Activated B cell treated with CpG ODN at 0.5 μM for 24 hours (primary cell): ENCODE measurements at regions not wholly inside any gene's neighbourhood (a gene's known extent, or its start where the extent isn't known, plus 50 kb on each side); places are given as distances from the start of the nearest gene placed in this dataset.

ENCODE experiments used
- ATAC-seq: fragments of 200-7000 bp; cut with Tn5 transposase; one replicate; pipeline ENCODE4 v1.10.0; 2021; ENCODE audit warnings: low read depth, mild to moderate bottlenecking, moderate library complexity
- CTCF ChIA-PET: fragments of 350-600 bp; sonication (Branson Sonifier 250); formaldehyde crosslinking; loops from one replicate; lab custom pipeline; 2021; ENCODE audit warnings: antibody characterized with exemption; lab: Charles Lee
- POLR2A ChIA-PET: fragments of 350-600 bp; sonication (Branson Sonifier 250); formaldehyde crosslinking; loops from one replicate; lab custom pipeline; 2021; ENCODE audit warnings: antibody characterized with exemption; lab: Charles Lee
- DNase-seq: peaks from one replicate; pipeline ENCODE4 v3.0.0; 2022
- H3K27ac Mint-ChIP-seq: one replicate; pipeline ENCODE4 v1.8.0; 2020; ENCODE audit warnings: mixed read lengths
- H3K27me3 Mint-ChIP-seq: one replicate; pipeline ENCODE4 v1.8.0; 2021; ENCODE audit warnings: mixed read lengths
- H3K36me3 Mint-ChIP-seq: one replicate; pipeline ENCODE4 v1.8.0; 2021; ENCODE audit warnings: low read depth, mixed read lengths
- H3K4me1 Mint-ChIP-seq: one replicate; pipeline ENCODE4 v1.8.0; 2021; ENCODE audit warnings: mixed read lengths
- H3K4me3 Mint-ChIP-seq: one replicate; pipeline ENCODE4 v1.8.0; 2020; ENCODE audit warnings: mild to moderate bottlenecking, mixed read lengths
- H3K9me3 Mint-ChIP-seq: one replicate; pipeline ENCODE4 v1.8.0; 2020; ENCODE audit warnings: mixed read lengths
- CTCF ChIP-seq: fragments of 200-600 bp; IDR thresholded peaks from one replicate; pipeline ENCODE4 v1.8.0; 2022; ENCODE audit warnings: antibody characterized with exemption, mild to moderate bottlenecking
- intact Hi-C: fragments of 100-400 bp; cut with micrococcal nuclease; formaldehyde crosslinking; loops from one replicate; pipeline ENCODE4 v1.15.1; 2024

- DNase-seq, result no peak
- no peaks in the 10 kb centered on the region for H3K9me3 Mint-ChIP-seq
- no peak overlapping the region for H3K27ac Mint-ChIP-seq
- H3K4me1 Mint-ChIP-seq, result no peaks in the 10 kb centered on the region
- intact Hi-C loops, result no loop called here
- ChIA-PET CTCF (interaction anchor here (0.6 kb wide), 1 partner anchor 1445 kb away, joined by 4 read pairs; no protein-coding TSS in a partner anchor), POLR2A (no interaction called here)
- no peak for TF ChIP-seq CTCF
- H3K4me3 Mint-ChIP-seq, result no peak overlapping the region
- ATAC-seq, result no peak
- H3K36me3 Mint-ChIP-seq, result no peaks in the 10 kb centered on the region
- no peaks in the 10 kb centered on the region for H3K27me3 Mint-ChIP-seq
Observed at GRCh38 chr3:27907148-27907547, 185.0 kb upstream of the EOMES start.

- Mint-ChIP-seq H3K27me3 (no peaks in the 10 kb centered on the region), H3K4me3 (no peak overlapping the region), H3K27ac (no peak overlapping the region), H3K36me3 (no peaks in the 10 kb centered on the region), H3K4me1 (no peaks in the 10 kb centered on the region), H3K9me3 (no peaks in the 10 kb centered on the region)
- DNase-seq (no peak), ATAC-seq (no peak)
- POLR2A ChIA-PET, result no interaction called here
- CTCF ChIA-PET, result no interaction called here
- intact Hi-C loops, result no loop called here
- no peak for TF ChIP-seq CTCF
Observed at GRCh38 chr3:27907929-27908328, 185.8 kb upstream of the EOMES start.

- DNase-seq (no peak), ATAC-seq (no peak)
- CTCF ChIA-PET, result no interaction called here
- intact Hi-C loops, result no loop called here
- H3K27ac Mint-ChIP-seq, result no peak overlapping the region
- no peaks in the 10 kb centered on the region for H3K27me3 Mint-ChIP-seq
- no peaks in the 10 kb centered on the region for H3K4me1 Mint-ChIP-seq
- POLR2A ChIA-PET, result no interaction called here
- TF ChIP-seq CTCF, result no peak
- H3K36me3 Mint-ChIP-seq, result no peaks in the 10 kb centered on the region
- no peaks in the 10 kb centered on the region for H3K9me3 Mint-ChIP-seq
- H3K4me3 Mint-ChIP-seq, result no peak overlapping the region
Observed at GRCh38 chr3:27910456-27910855, 188.3 kb upstream of the EOMES start.

- H3K4me3 Mint-ChIP-seq, result no peak overlapping the region
- ChIA-PET CTCF (no interaction called here), POLR2A (no interaction called here)
- no peaks in the 10 kb centered on the region for H3K27me3 Mint-ChIP-seq
- no peaks in the 10 kb centered on the region for H3K4me1 Mint-ChIP-seq
- no peaks in the 10 kb centered on the region for H3K9me3 Mint-ChIP-seq
- TF ChIP-seq CTCF, result no peak
- no peaks in the 10 kb centered on the region for H3K36me3 Mint-ChIP-seq
- no peak overlapping the region for H3K27ac Mint-ChIP-seq
- DNase-seq (no peak), ATAC-seq (no peak)
- intact Hi-C loops, result no loop called here
Observed at GRCh38 chr3:27914199-27914598, 192.1 kb upstream of the EOMES start.

- no peak for DNase-seq
- no peak for ATAC-seq
- Mint-ChIP-seq H3K36me3 (no peaks in the 10 kb centered on the region), H3K4me3 (no peak overlapping the region), H3K9me3 (no peaks in the 10 kb centered on the region), H3K27ac (no peak overlapping the region), H3K27me3 (no peaks in the 10 kb centered on the region), H3K4me1 (no peaks in the 10 kb centered on the region)
- ChIA-PET CTCF (no interaction called here), POLR2A (no interaction called here)
- intact Hi-C loops, result no loop called here
- TF ChIP-seq CTCF, result no peak
Observed at GRCh38 chr3:27923349-27924068, 201.4 kb upstream of the EOMES start.
